GM12874 (cell line): ENCODE measurements at regions not wholly inside any gene's neighbourhood (a gene's known extent, or its start where the extent isn't known, plus 50 kb on each side); places are given as distances from the start of the nearest gene placed in this dataset.

ENCODE experiments used
- CTCF ChIP-seq: IDR thresholded peaks from 2 replicates; pipeline ENCODE4 v1.5.1; 2011; ENCODE audit warnings: low read depth, mild to moderate bottlenecking, control low read depth, low read length, moderate library complexity; ENCODE audit not compliant: insufficient read depth

GRCh38 chr9:82295181-82295580, 306.6 kb downstream of the SPATA31D1 start:
- TF ChIP-seq CTCF = no peak

GRCh38 chr9:82299870-82300269, 311.3 kb downstream of the SPATA31D1 start:
- no peak for TF ChIP-seq CTCF

GRCh38 chr9:82302968-82303655, 314.5 kb downstream of the SPATA31D1 start:
- no peak for TF ChIP-seq CTCF

- no peak for TF ChIP-seq CTCF
These were observed 320.3 kb downstream of the SPATA31D1 start for GRCh38 chr9:82308836-82309235.

GRCh38 chr9:82313697-82314096, 325.1 kb downstream of the SPATA31D1 start:
- TF ChIP-seq CTCF = no peak

- TF ChIP-seq CTCF = no peak
These were observed 332.0 kb downstream of the SPATA31D1 start for GRCh38 chr9:82320566-82320965.

- no peak for TF ChIP-seq CTCF
These were observed 337.3 kb downstream of the SPATA31D1 start for GRCh38 chr9:82325907-82326306.
